Type B pancreatic cell (in vitro differentiated cells): ENCODE measurements at regions not wholly inside any gene's neighbourhood (a gene's known extent, or its start where the extent isn't known, plus 50 kb on each side); places are given as distances from the start of the nearest gene placed in this dataset.

Experiments used
- DNase-seq: peaks from one replicate; pipeline ENCODE4 v3.0.0; 2021; ENCODE audit warnings: mixed read lengths; ENCODE audit not compliant: unreplicated experiment; ENCODE audit errors: extremely low spot score
- H3K27ac Mint-ChIP-seq: 2 replicates; pipeline ENCODE4 v1.8.0; 2021; ENCODE audit warnings: mild to moderate bottlenecking, mixed read lengths
- H3K27me3 Mint-ChIP-seq: 2 replicates; pipeline ENCODE4 v1.8.0; 2021; ENCODE audit warnings: mixed read lengths
- H3K36me3 Mint-ChIP-seq: 2 replicates; pipeline ENCODE4 v1.8.0; 2021; ENCODE audit warnings: mixed read lengths
- H3K4me1 Mint-ChIP-seq: one replicate; pipeline ENCODE4 v1.8.0; 2021; ENCODE audit warnings: mixed read lengths; ENCODE audit not compliant: unreplicated experiment
- H3K4me3 Mint-ChIP-seq: 2 replicates; pipeline ENCODE4 v1.8.0; 2021; ENCODE audit warnings: mild to moderate bottlenecking, mixed read lengths
- H3K9me3 Mint-ChIP-seq: 2 replicates; pipeline ENCODE4 v1.8.0; 2021; ENCODE audit warnings: mixed read lengths
- TF ChIP-seq, protein P1 (sequence below): fragments of 200-600 bp; sonication (generic); conservative IDR thresholded peaks from 2 replicates; pipeline ENCODE4 v1.5.0; 2021; ENCODE audit warnings: antibody characterized with exemption, mild to moderate bottlenecking

DNA sequence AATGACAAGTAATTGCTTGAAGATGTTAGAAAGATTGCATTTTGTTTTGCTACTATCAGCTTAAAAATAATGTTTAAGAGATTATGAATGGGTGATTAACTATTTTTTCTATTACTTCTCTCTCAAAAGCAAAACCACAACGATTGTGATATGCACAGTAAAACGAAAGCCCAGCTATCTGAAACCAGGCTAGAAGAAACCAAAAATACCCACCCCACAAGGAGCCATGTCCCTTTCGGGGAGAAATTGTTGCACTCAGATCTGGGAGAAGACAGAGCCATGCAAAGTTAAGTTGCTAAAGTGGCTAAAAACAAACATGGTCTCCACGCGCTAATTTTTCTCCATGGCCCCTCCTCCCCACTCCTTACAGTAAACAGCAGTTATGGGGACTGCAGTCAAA is 173.6 kb downstream of the RPS24 start:
- Mint-ChIP-seq H3K36me3 (no peaks in the 10 kb centered on the region), H3K4me3 (no peak overlapping the region), H3K27ac (no peak overlapping the region), H3K4me1 (peaks cover 37% of the 10 kb centered on the region), H3K9me3 (no peaks in the 10 kb centered on the region), H3K27me3 (peaks cover 4% of the 10 kb centered on the region)
- DNase-seq: no peak
- TF ChIP-seq, protein P1, sequence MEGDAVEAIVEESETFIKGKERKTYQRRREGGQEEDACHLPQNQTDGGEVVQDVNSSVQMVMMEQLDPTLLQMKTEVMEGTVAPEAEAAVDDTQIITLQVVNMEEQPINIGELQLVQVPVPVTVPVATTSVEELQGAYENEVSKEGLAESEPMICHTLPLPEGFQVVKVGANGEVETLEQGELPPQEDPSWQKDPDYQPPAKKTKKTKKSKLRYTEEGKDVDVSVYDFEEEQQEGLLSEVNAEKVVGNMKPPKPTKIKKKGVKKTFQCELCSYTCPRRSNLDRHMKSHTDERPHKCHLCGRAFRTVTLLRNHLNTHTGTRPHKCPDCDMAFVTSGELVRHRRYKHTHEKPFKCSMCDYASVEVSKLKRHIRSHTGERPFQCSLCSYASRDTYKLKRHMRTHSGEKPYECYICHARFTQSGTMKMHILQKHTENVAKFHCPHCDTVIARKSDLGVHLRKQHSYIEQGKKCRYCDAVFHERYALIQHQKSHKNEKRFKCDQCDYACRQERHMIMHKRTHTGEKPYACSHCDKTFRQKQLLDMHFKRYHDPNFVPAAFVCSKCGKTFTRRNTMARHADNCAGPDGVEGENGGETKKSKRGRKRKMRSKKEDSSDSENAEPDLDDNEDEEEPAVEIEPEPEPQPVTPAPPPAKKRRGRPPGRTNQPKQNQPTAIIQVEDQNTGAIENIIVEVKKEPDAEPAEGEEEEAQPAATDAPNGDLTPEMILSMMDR: no peak

- DNase-seq: no peak
- H3K36me3 Mint-ChIP-seq: no peaks in the 10 kb centered on the region
- H3K27ac Mint-ChIP-seq: no peak overlapping the region
- TF ChIP-seq, protein P1: no peak
- H3K4me1 Mint-ChIP-seq: peaks cover 37% of the 10 kb centered on the region
- no peaks in the 10 kb centered on the region for H3K9me3 Mint-ChIP-seq
- no peak overlapping the region for H3K4me3 Mint-ChIP-seq
- H3K27me3 Mint-ChIP-seq: no peaks in the 10 kb centered on the region
Measured at GRCh38 chr10:78207776-78208175, 174.1 kb downstream of the RPS24 start.

GRCh38 chr10:78209970-78210369 is 176.3 kb downstream of the RPS24 start:
- no peaks in the 10 kb centered on the region for H3K9me3 Mint-ChIP-seq
- H3K4me1 Mint-ChIP-seq: peaks cover 37% of the 10 kb centered on the region
- peaks cover 3% of the 10 kb centered on the region for H3K27me3 Mint-ChIP-seq
- H3K4me3 Mint-ChIP-seq: no peak overlapping the region
- TF ChIP-seq, protein P1: no peak
- no peaks in the 10 kb centered on the region for H3K36me3 Mint-ChIP-seq
- no peak overlapping the region for H3K27ac Mint-ChIP-seq
- DNase-seq: no peak

DNA sequence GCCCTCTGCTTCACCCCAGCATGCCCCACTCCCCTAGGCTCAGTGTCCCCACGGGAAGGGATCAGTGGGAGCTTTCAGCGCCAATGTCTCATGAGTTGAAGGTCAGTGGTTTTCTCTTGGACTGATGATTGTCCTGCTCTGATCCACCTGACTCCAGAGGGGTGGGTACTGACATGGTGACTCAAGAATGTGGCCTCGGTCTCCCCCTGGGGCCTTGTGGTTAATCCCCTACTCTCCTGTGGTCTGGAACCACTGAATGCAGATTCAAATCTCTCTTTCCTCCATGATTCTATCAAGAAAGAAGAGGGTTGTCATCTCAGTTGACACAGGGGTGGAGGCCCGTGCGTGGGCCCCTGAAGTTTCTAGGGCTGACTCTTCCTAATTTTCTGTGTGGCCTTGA is 176.9 kb downstream of the RPS24 start:
- H3K9me3 Mint-ChIP-seq: no peaks in the 10 kb centered on the region
- no peak overlapping the region for H3K27ac Mint-ChIP-seq
- H3K36me3 Mint-ChIP-seq: no peaks in the 10 kb centered on the region
- peaks cover 3% of the 10 kb centered on the region for H3K27me3 Mint-ChIP-seq
- TF ChIP-seq, protein P1: no peak
- H3K4me3 Mint-ChIP-seq: no peak overlapping the region
- peaks cover 36% of the 10 kb centered on the region for H3K4me1 Mint-ChIP-seq
- DNase-seq: no peak

- peaks cover 35% of the 10 kb centered on the region for H3K4me1 Mint-ChIP-seq
- H3K27me3 Mint-ChIP-seq: peaks cover 3% of the 10 kb centered on the region
- no peaks in the 10 kb centered on the region for H3K36me3 Mint-ChIP-seq
- no peak overlapping the region for H3K4me3 Mint-ChIP-seq
- H3K27ac Mint-ChIP-seq: no peak overlapping the region
- DNase-seq: no peak
- TF ChIP-seq, protein P1: no peak
- H3K9me3 Mint-ChIP-seq: no peaks in the 10 kb centered on the region
Measured at GRCh38 chr10:78210976-78211375, 177.3 kb downstream of the RPS24 start.

GRCh38 chr10:78211561-78212051 is 177.9 kb downstream of the RPS24 start:
- H3K9me3 Mint-ChIP-seq: no peaks in the 10 kb centered on the region
- no peak overlapping the region for H3K27ac Mint-ChIP-seq
- TF ChIP-seq, protein P1: peak; percentile 77
- peaks cover 41% of the 10 kb centered on the region for H3K4me1 Mint-ChIP-seq
- peaks cover 3% of the 10 kb centered on the region for H3K27me3 Mint-ChIP-seq
- no peak overlapping the region for H3K4me3 Mint-ChIP-seq
- no peak for DNase-seq
- H3K36me3 Mint-ChIP-seq: no peaks in the 10 kb centered on the region
